HTR-8/SVneo (cell line): ENCODE measurements at regions not wholly inside any gene's neighbourhood (a gene's known extent, or its start where the extent isn't known, plus 50 kb on each side); places are given as distances from the start of the nearest gene placed in this dataset.
A peak's percentile ranks its signal among the peaks of the same experiment; 100 is the strongest.
"Not testable (repeated sequence)": the region's sequence is repeated elsewhere in the genome, so short reads cannot be mapped to it uniquely, and the experiment has no call there.

ENCODE experiments used
- DNase-seq: peaks from one replicate; pipeline ENCODE4 v3.0.0; 2011; ENCODE audit warnings: low spot score, mixed read lengths; ENCODE audit not compliant: insufficient read length
- FAIRE-seq: peaks from 2 replicates; lab custom pipeline; 2011; peaks lifted over from hg19 to GRCh38; lab: Jason Lieb, UNC

DNA sequence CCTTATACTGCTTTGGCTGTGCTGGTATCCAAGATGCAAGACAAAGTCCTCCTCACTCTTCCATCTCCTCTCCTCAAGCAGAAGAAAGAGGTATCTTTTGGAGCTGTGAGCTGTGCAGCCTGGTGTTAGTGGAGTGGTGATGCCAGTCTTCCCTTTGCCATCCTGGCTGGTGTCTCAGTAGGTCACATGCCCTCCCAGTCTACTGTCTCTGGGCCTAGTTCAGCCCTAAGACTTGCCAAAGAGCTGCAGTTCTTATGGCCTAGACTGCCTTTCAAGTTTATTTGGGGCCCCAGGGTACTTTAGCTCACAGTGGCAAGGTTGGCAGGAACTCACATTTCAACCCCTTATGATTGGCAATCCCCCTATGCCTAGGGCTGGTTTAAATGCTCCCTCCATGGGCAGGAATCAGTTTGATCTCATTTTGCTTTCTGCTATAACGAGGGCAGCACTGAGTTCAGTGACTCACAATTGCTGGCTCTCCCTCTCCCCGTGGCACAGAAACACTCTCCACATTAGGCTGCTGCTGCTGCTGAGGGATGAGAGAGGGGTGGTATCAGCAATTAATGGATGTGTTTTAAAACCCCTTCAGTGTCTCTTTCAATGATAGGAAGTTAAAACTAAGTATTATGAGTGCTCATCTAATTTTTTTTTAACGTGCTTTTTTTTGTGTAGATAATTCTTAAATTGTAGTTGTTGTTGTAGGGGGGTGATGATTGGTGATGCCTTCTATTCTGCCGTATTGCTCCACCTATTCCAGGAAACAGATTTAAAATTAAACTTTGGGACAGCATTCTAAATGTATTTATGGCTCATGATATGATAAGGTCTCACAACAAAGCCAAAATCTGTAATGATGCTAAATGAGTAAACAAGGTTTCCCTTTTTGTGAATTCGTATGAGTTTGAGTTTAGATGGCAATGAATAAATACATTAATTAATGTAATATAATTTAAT is 1295.0 kb downstream of the JRKL start:
- no peak for DNase-seq
- peak; percentile 36 for FAIRE-seq

DNA sequence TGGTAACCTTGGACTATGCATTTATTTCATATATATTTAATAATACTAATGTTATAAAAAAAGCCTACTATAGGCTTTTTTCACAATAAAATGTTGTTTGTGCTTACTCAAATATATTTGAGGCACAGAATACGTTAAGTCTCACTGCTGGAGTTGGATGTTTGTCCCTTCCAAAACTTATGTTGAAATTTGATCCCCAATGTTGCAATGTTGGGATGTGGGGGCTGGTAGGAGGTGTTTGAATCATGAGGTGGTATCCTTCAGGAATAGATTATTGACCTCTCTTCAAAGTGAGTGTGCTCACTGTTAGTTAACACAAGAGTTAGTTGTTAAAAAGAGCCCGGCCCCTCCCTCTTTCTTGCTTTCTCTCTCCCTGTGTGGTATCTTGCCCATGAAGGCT is 1295.9 kb downstream of the JRKL start:
- no peak for DNase-seq
- FAIRE-seq: no peak

- DNase-seq (no peak), FAIRE-seq (no peak)
Measured at GRCh38 chr11:97687111-97687510, 1297.3 kb downstream of the JRKL start.

GRCh38 chr11:97691061-97691460 is 1301.2 kb downstream of the JRKL start:
- DNase-seq: no peak
- FAIRE-seq: no peak

GRCh38 chr11:97702951-97703350 is 1313.1 kb downstream of the JRKL start:
- no peak for DNase-seq
- FAIRE-seq: no peak

DNA sequence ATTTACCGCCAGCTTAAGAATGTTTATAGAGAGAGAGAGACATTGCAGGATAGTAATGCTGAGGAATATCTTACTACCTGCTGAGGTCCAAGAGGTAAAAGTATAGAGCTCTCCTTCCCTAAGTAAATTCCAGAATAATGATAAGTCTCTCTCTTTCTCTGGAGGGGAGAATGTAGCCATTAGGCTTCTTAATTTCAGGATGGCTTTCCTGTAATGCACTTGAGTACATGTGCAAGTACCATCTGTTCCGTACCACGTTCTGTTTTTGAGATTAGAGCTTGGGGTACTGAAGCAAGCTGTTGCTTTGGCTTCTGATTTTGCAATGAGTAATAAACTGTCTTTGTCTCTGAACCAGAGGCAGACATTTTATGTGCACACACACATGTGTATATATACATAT is 1314.0 kb downstream of the JRKL start:
- DNase-seq (no peak), FAIRE-seq (no peak)

GRCh38 chr11:97705441-97705840 is 1315.3 kb upstream of the CNTN5 start:
- not testable (repeated sequence) for DNase-seq, FAIRE-seq

- DNase-seq (no peak), FAIRE-seq (no peak)
Measured at GRCh38 chr11:97717922-97718321, 1302.8 kb upstream of the CNTN5 start.

DNA sequence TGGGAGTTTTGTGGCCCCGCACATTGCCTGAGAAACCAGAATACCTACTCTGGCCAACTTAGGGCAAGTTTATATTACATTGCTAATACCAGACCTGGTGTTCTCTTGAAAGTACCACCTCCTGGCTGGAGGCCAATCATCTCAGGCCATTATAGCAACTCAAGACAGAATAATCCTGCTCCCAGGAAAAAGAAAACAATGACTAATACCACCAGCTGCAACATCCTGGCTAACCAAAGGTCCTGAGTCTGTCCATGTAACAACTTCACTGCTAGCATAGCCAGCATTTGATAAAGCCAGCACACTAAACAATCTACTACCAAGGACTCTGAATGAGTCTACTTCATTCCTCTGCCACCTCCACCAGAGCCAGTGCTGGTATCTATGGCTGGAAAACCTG is 1298.7 kb upstream of the CNTN5 start:
- FAIRE-seq: peak; percentile 88
- peak; percentile 44 for DNase-seq

GRCh38 chr11:97722721-97723120 is 1298.0 kb upstream of the CNTN5 start:
- DNase-seq: no peak
- no peak for FAIRE-seq

GRCh38 chr11:97729546-97730272 is 1291.0 kb upstream of the CNTN5 start:
- FAIRE-seq: no peak
- no peak for DNase-seq

DNA sequence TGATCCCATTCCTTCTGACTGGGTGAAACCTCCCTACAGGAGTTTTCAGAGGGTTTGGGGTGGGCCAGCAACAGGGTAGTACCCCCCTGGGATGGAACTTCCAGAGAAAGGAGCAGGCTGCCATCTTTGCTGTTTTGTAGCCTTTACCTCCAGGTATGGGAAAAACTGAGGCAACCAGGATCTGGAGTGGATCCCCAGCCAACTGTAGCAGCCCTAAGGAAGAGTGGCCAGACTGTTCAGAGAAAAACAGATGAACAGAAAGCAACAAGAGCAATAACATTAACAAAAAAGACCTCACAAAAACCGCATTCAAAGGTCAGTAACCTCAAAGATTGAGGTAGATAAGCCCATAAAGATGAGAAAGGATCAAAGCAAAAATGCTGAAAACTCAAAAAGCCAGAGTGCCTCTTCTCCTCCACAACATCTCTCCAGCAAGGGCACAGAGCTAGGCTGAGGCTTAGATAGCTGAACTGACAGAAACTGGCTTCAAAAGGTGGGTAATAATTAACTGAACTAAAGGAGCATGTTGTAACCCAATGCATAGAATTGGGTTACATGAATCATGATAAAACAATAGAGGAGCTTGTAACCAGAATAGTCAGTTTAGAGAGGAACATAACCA is 1288.6 kb upstream of the CNTN5 start:
- no peak for DNase-seq

GRCh38 chr11:97738751-97739150 is 1282.0 kb upstream of the CNTN5 start:
- DNase-seq (no peak), FAIRE-seq (peak; percentile 42)

More for the DNA sequence above, 1288.6 kb upstream of the CNTN5 start:
- FAIRE-seq: no peak

DNA sequence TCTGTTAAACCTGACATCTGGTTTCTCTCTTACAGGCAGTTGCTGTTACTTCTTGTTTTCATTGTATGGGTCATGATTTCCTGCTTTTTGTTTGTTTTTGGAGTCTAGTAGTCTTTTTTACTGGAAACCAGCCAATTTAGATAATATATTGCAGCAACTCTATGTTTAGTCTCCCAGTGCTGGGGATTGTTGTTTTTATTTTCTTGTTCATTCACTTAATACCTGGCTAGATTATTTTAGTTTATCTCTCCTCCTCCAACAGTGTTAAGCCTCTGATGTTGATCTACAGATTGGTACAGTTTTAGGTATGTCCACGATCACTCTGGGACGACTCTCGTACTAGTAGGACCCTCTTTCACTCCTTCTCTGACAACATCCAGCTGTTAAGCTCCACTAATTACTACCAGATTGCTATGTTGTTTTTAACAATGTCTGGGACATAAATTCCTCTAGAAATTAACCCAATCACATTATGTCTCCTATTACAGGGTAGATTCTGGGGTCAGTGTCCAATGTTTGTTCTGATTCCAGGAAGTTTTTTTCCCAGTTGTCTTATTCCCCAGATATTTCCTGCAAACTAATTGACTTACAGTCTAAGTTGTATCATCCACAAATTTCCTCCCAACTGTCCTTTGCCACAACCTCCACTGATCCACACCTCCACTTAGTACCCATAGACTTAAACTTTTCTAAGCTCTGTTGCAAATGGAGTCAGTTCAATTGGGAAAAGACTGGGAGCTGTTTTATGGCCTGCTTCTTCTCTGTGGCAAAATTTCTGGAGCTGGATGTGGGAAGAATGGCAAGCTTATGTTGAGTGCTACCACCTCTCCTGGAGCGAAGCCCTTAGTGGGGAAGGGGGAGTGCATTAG is 1280.6 kb upstream of the CNTN5 start:
- FAIRE-seq (no peak), DNase-seq (peak; percentile 5)

DNA sequence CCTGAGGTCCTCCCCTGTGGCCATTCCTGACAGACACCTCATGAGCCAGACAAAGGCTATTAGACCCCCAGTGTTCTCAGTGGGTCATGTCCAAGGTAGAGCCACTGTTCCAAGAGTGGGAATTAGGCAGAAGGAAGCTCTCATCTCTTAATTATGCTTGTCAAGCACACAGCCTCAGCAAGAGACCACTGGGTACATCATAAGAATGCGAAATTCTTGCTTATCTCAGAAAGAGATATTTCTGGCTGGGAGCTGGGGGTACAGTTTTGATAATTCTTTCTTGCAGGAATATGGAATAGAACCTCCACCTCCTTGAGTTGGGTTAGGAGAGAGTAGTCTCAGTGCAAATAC is 1280.0 kb upstream of the CNTN5 start:
- no peak for FAIRE-seq

GRCh38 chr11:97742717-97743116 is 1278.0 kb upstream of the CNTN5 start:
- FAIRE-seq (no peak), DNase-seq (no peak)

More for the DNA sequence above, 1280.0 kb upstream of the CNTN5 start:
- no peak for DNase-seq

GRCh38 chr11:97743205-97743742 is 1277.5 kb upstream of the CNTN5 start:
- FAIRE-seq: peak; percentile 4
- DNase-seq: no peak

DNA sequence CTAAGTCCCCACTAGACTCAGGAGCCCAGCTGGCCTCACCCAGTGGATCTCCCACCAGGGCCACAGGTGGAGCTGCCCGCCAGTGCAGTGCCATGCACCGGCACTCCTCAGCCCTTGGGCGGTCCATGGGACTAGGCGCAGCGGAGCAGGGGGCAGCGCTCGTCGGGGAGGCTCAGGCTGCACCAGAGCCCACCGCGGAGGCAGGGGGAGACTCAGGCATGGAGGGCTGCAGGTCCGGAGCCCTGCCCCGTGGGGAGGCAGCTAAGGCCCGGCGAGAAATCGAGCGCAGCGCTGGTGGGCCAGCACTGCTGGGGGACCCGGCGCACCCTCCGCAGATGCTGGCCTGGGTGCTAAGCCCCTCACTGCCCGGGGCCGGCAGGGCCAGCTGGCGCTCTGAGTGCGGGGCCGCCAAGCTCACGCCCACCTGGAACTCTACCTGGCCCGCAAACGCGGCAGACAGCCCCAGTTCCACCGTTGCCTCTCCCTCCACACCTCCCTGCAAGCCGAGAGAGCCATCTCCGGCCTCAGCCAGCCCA is 1275.2 kb upstream of the CNTN5 start:
- DNase-seq (no peak), FAIRE-seq (no peak)

- no peak for DNase-seq
- FAIRE-seq: no peak
Measured at GRCh38 chr11:97746818-97747217, 1273.9 kb upstream of the CNTN5 start.
